Tibial artery (tissue), 4 donors: ENCODE measurements at regions not wholly inside any gene's neighbourhood (a gene's known extent, or its start where the extent isn't known, plus 50 kb on each side); places are given as distances from the start of the nearest gene placed in this dataset.

Experiments
- DNase-seq, 2 donors: peaks; one replicate each; pipeline ENCODE4 v3.0.0-alpha.2; 2019
- H3K27ac ChIP-seq, 2 donors: fragments of 200-600 bp; sonication (generic) in 1 of 2; 1 replicate in 1 of 2; 2 replicates in 1 of 2; pipeline ENCODE4 v1.5.1; 2018 to 2019; ENCODE audit warnings: mild to moderate bottlenecking in 1 of 2
- H3K27me3 ChIP-seq, 2 donors: fragments of 200-600 bp; sonication (generic) in 1 of 2; one replicate each; pipeline versions ENCODE4 v1.5.1 to v1.6.0; 2016 to 2019
- H3K36me3 ChIP-seq, 3 donors: fragments of 200-600 bp; sonication (generic) in 2 of 3; one replicate each; pipeline ENCODE4 v1.5.1; 2016 to 2019; ENCODE audit warnings: mild to moderate bottlenecking in 2 of 3
- H3K4me1 ChIP-seq, 4 donors: fragments of 200-600 bp; sonication (generic) in 2 of 4; 1 replicate in 3 of 4; 2 replicates in 1 of 4; pipeline ENCODE4 v1.5.1; 2016 to 2019
- H3K4me3 ChIP-seq, 2 donors: fragments of 200-600 bp; sonication (generic) in 1 of 2; 1 replicate in 1 of 2; 2 replicates in 1 of 2; pipeline ENCODE4 v1.5.1; 2018 to 2019; ENCODE audit warnings: mild to moderate bottlenecking in 2 of 2
- H3K9me3 ChIP-seq, 3 donors: fragments of 200-600 bp; sonication (generic) in 1 of 3; one replicate each; pipeline ENCODE4 v1.5.1; 2016 to 2019
- CTCF ChIP-seq, 2 experiments: fragments of 200-600 bp in 1 of 2; fragments of 450-650 bp in 1 of 2; IDR thresholded peaks; one replicate each; pipeline ENCODE4 v1.5.1; 2017 to 2019; ENCODE audit warnings: antibody characterized with exemption in 2 of 2, mild to moderate bottlenecking in 1 of 2, moderate library complexity in 1 of 2
- intact Hi-C: fragments of 100-400 bp; cut with DNase I; formaldehyde crosslinking; loops from one replicate; pipeline ENCODE4 v1.15.0; 2023; ENCODE audit warnings: low total_unique reads

GRCh38 chr1:87204921-87205320, 123.8 kb upstream of the LMO4 start:
- H3K4me1 ChIP-seq = no peaks in the 10 kb centered on the region
- H3K4me3 ChIP-seq = no peak overlapping the region
- H3K27ac ChIP-seq = no peak overlapping the region
- H3K9me3 ChIP-seq = no peaks in the 10 kb centered on the region
- H3K27me3 ChIP-seq = no peaks in the 10 kb centered on the region
- no peak for DNase-seq
- intact Hi-C loops = no loop called here
- no peaks in the 10 kb centered on the region for H3K36me3 ChIP-seq
- no peak for TF ChIP-seq CTCF (IDR thresholded peaks at IDR 0.05)

GRCh38 chr1:87206044-87206831, 122.4 kb upstream of the LMO4 start:
- no peak for DNase-seq
- H3K9me3 ChIP-seq = no peaks in the 10 kb centered on the region

GRCh38 chr1:87208080-87208479, 120.6 kb upstream of the LMO4 start:
- H3K9me3 ChIP-seq = no peaks in the 10 kb centered on the region
- intact Hi-C loops = no loop called here
- H3K4me3 ChIP-seq = no peak overlapping the region
- no peaks in the 10 kb centered on the region for H3K36me3 ChIP-seq
- DNase-seq = no peak
- no peaks in the 10 kb centered on the region for H3K27me3 ChIP-seq
- no peak for TF ChIP-seq CTCF (IDR thresholded peaks at IDR 0.05)
- H3K4me1 ChIP-seq = no peaks in the 10 kb centered on the region
- no peak overlapping the region for H3K27ac ChIP-seq

More at GRCh38 chr1:87206044-87206831, 122.4 kb upstream of the LMO4 start:
- no peak for TF ChIP-seq CTCF (IDR thresholded peaks at IDR 0.05)
- no peaks in the 10 kb centered on the region for H3K4me1 ChIP-seq
- no peaks in the 10 kb centered on the region for H3K36me3 ChIP-seq
- H3K27me3 ChIP-seq = no peaks in the 10 kb centered on the region
- intact Hi-C loops = no loop called here
- H3K4me3 ChIP-seq = no peak overlapping the region
- H3K27ac ChIP-seq = no peak overlapping the region

- TF ChIP-seq CTCF (IDR thresholded peaks at IDR 0.05) = no peak
- H3K9me3 ChIP-seq = no peaks in the 10 kb centered on the region
- H3K4me1 ChIP-seq = no peaks in the 10 kb centered on the region
- no peaks in the 10 kb centered on the region for H3K36me3 ChIP-seq
- H3K4me3 ChIP-seq = no peak overlapping the region
- intact Hi-C loops = no loop called here
- no peak overlapping the region for H3K27ac ChIP-seq
- DNase-seq = no peak
- H3K27me3 ChIP-seq = no peaks in the 10 kb centered on the region
These were observed 119.7 kb upstream of the LMO4 start for GRCh38 chr1:87208931-87209330.

- Histone ChIP-seq H3K9me3 (peaks cover 0 to 4% (median 4%) of the 10 kb centered on the region in 3 donors), H3K27ac (no peak overlapping the region), H3K4me1 (no peaks in the 10 kb centered on the region), H3K36me3 (no peaks in the 10 kb centered on the region), H3K27me3 (no peaks in the 10 kb centered on the region), H3K4me3 (no peak overlapping the region)
- TF ChIP-seq CTCF (IDR thresholded peaks at IDR 0.05) = no peak
- intact Hi-C loops = no loop called here
- no peak for DNase-seq
These were observed 118.5 kb upstream of the LMO4 start for GRCh38 chr1:87210151-87210550.
